ENCODE measurements at regions not wholly inside any gene's neighbourhood (a gene's known extent, or its start where the extent isn't known, plus 50 kb on each side); places are given as distances from the start of the nearest gene placed in this dataset.

GRCh38 chr16:54842743-54843423 lies 87.8 kb upstream of the IRX5 start:
- Mint-ChIP-seq H3K4me1 (ENCODE audit: low read depth, unreplicated experiment) (peaks cover 12% of the 10 kb centered on the region), H3K27ac (ENCODE audit: unreplicated experiment) (no peak overlapping the region), H3K36me3 (ENCODE audit: insufficient read depth, unreplicated experiment) (no peaks in the 10 kb centered on the region), H3K27me3 (ENCODE audit: unreplicated experiment) (peaks cover 7% of the 10 kb centered on the region), H3K4me3 (ENCODE audit: low read depth, unreplicated experiment) (no peak overlapping the region), H3K9me3 (ENCODE audit: low read depth, unreplicated experiment) (peaks cover 2% of the 10 kb centered on the region)
- intact Hi-C loops (cut with micrococcal nuclease; ENCODE audit: unreplicated experiment): no loop called here
- CTCF ChIA-PET: no interaction called here
- no peak for DNase-seq
- BruUV-seq (replicated peaks): no TSS peak
- TF ChIP-seq CTCF (IDR thresholded peaks at IDR 0.05; ENCODE audit: unreplicated experiment): no peak

DNA sequence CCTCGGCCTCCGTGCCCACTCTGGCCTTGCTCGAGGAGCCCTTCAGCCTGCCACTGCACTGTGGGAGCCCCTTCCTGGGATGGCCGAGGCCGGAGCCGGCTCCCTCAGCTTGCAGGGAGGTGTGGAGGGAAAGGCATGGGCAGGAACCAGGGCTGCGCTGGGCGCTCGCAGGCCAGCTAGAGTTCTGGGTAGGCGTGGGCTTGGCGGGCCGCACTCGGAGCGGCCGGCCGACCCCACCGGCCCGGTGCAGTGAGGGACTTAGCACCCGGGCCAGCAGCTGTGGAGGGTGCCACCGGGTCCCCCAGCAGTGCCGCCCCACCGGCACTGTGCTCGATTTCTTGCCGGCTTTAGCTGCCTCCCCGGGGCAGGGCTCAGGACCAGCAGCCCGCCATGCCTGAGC lies 101.0 kb upstream of the IRX5 start:
- H3K4me3 Mint-ChIP-seq (ENCODE audit: low read depth, unreplicated experiment): no peak overlapping the region
- intact Hi-C loops (cut with micrococcal nuclease; ENCODE audit: unreplicated experiment): no loop called here
- CTCF ChIA-PET: interaction anchor here (0.7 kb wide), 1 partner anchor 319 kb away, joined by 3 read pairs; no protein-coding TSS in a partner anchor
- no peaks in the 10 kb centered on the region for H3K4me1 Mint-ChIP-seq (ENCODE audit: low read depth, unreplicated experiment)
- no peak for TF ChIP-seq CTCF (IDR thresholded peaks at IDR 0.05; ENCODE audit: unreplicated experiment)
- peaks cover 7% of the 10 kb centered on the region for H3K9me3 Mint-ChIP-seq (ENCODE audit: low read depth, unreplicated experiment)
- H3K36me3 Mint-ChIP-seq (ENCODE audit: insufficient read depth, unreplicated experiment): no peaks in the 10 kb centered on the region
- no peak for DNase-seq
- no peak overlapping the region for H3K27ac Mint-ChIP-seq (ENCODE audit: unreplicated experiment)
- peaks cover 16% of the 10 kb centered on the region for H3K27me3 Mint-ChIP-seq (ENCODE audit: unreplicated experiment)
- BruUV-seq (replicated peaks): no TSS peak

GRCh38 chr16:54822892-54823291 lies 107.8 kb upstream of the IRX5 start:
- peaks cover 13% of the 10 kb centered on the region for H3K27me3 Mint-ChIP-seq (ENCODE audit: unreplicated experiment)
- CTCF ChIA-PET: no interaction called here
- H3K4me3 Mint-ChIP-seq (ENCODE audit: low read depth, unreplicated experiment): no peak overlapping the region
- BruUV-seq (replicated peaks): no TSS peak
- DNase-seq: no peak
- no peak overlapping the region for H3K27ac Mint-ChIP-seq (ENCODE audit: unreplicated experiment)
- no peaks in the 10 kb centered on the region for H3K4me1 Mint-ChIP-seq (ENCODE audit: low read depth, unreplicated experiment)
- no peaks in the 10 kb centered on the region for H3K36me3 Mint-ChIP-seq (ENCODE audit: insufficient read depth, unreplicated experiment)
- peaks cover 3% of the 10 kb centered on the region for H3K9me3 Mint-ChIP-seq (ENCODE audit: low read depth, unreplicated experiment)
- no peak for TF ChIP-seq CTCF (IDR thresholded peaks at IDR 0.05; ENCODE audit: unreplicated experiment)
- intact Hi-C loops (cut with micrococcal nuclease; ENCODE audit: unreplicated experiment): no loop called here

GRCh38 chr16:54822492-54822891 lies 108.2 kb upstream of the IRX5 start:
- Mint-ChIP-seq H3K4me3 (ENCODE audit: low read depth, unreplicated experiment) (no peak overlapping the region), H3K4me1 (ENCODE audit: low read depth, unreplicated experiment) (no peaks in the 10 kb centered on the region), H3K27me3 (ENCODE audit: unreplicated experiment) (peaks cover 13% of the 10 kb centered on the region), H3K9me3 (ENCODE audit: low read depth, unreplicated experiment) (peaks cover 3% of the 10 kb centered on the region), H3K27ac (ENCODE audit: unreplicated experiment) (no peak overlapping the region), H3K36me3 (ENCODE audit: insufficient read depth, unreplicated experiment) (no peaks in the 10 kb centered on the region)
- intact Hi-C loops (cut with micrococcal nuclease; ENCODE audit: unreplicated experiment): no loop called here
- TF ChIP-seq CTCF (IDR thresholded peaks at IDR 0.05; ENCODE audit: unreplicated experiment): no peak
- no peak for DNase-seq
- BruUV-seq (replicated peaks): no TSS peak
- CTCF ChIA-PET: no interaction called here
